GM19025 (cell line): ENCODE measurements at regions not wholly inside any gene's neighbourhood (a gene's known extent, or its start where the extent isn't known, plus 50 kb on each side); places are given as distances from the start of the nearest gene placed in this dataset.
"Not testable (repeated sequence)": the region's sequence is repeated elsewhere in the genome, so short reads cannot be mapped to it uniquely, and the experiment has no call there.

Source experiments
- ATAC-seq: cut with Tn5 transposase; IDR thresholded peaks from one replicate; pipeline ENCODE4 v1.9.1; 2021; ENCODE audit warnings: mild to moderate bottlenecking, low read depth, moderate library complexity; ENCODE audit not compliant: unreplicated experiment

DNA sequence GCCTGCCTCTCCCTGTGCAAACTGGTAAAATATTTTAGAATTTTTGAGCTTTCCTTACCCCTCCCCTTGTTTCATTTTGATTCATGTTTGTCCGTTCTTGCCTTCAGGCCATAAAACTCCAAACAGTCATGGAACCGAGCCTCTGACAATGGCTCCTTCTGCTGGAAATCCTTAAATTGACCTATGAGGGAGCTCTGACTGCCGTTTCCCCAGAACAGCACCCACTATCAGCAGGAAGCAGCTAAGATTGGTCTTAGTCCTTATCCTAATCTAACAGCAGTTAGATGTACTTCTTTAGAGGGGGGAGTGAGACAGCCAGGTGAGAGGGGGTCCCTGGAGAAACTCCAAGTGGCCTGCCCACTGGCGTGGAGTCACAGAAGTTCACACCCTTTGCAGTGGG, 106.7 kb downstream of the FAM174A start:
- no peak for ATAC-seq

DNA sequence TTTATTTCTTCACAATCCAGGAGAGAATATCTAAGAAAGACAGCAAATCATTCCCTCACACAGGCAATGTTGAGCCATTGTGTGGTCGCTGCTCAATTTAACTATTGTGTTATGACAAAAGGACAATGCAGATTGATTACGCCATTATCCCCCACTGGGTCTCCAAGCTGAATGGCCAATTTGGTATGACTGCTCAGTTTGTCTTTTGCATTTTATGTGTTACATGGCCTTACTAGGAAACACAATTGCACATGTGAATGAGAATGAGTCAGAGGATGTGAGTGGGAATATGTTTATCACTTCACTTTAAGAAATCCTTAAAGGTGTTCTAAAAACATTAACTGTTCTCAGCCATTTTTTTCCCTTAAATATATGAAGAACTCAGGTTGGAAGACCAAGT, 108.3 kb downstream of the FAM174A start:
- ATAC-seq = no peak

DNA sequence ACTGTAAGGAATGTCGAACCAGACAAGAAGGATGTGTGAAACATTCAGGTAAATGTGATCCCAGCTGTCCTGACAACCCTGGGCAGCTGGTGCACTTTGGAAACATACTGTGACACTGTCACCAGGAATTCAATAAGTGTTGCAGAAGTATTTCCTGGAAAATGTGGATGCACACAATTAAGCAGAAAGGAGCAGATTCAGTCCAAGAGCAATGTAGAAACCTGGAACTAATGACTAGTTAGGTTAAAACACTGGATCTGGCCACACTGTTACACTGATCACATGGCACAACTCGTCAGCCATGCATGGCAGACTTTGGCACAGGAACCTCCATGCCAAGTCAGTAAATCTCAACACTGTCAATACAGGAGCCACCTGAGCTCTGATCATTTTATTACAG, 109.0 kb downstream of the FAM174A start:
- no peak for ATAC-seq

DNA sequence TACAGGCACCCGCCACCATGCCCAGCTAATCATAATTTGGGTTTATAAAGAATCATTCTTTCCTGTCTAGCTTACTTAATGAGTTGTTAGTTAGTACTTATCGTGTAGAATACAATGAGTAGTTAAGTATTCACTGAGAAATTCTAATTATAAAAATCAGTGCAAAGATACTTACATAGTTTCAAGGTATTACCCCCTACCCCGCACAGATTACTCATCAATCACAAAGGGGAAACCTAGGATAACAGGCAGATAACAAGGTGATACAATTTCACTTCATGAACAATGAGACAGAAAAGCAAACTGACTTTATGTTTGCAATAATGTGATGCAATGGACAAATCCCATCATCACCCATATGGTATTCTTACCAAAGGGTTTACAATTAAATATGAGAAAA, 109.6 kb downstream of the FAM174A start:
- no peak for ATAC-seq

DNA sequence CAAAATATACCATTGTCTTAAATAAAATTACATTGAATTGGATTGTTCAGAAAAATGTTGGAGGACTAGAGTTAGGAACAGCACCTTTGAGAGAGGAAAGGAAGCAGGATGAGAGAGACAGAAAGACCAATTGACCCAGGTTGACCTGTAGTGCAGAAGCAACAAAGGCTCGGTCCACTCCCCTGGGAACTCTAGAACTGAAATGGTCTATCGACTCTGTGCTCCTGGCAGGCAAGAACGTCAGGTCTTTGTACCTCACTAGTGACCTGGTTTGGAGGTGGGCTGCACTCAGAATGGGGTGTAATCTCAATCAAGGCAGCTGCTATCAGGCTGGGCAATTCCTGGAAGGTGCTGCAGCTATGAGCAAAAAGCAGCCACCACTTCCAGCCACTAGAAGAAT, 110.8 kb downstream of the FAM174A start:
- ATAC-seq = no peak

DNA sequence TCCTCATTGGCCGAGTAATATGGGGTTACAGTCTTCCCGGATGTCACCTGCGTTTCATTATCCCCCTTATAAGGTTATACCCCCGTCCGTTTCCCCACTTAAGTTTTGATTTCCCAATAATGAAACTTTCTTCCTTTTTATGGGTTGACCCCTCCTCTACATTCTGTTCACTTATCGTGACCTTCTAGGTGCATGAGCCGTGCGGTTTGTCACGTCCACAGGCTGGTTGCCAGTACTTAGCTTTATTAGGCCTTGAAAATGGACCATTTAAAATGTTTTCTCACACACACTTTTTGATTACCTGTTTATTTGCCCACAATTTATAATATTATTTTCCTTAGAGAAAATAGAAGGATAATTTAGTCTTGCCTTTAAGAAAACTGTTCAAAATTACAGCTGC, 111.5 kb downstream of the FAM174A start:
- no peak for ATAC-seq

DNA sequence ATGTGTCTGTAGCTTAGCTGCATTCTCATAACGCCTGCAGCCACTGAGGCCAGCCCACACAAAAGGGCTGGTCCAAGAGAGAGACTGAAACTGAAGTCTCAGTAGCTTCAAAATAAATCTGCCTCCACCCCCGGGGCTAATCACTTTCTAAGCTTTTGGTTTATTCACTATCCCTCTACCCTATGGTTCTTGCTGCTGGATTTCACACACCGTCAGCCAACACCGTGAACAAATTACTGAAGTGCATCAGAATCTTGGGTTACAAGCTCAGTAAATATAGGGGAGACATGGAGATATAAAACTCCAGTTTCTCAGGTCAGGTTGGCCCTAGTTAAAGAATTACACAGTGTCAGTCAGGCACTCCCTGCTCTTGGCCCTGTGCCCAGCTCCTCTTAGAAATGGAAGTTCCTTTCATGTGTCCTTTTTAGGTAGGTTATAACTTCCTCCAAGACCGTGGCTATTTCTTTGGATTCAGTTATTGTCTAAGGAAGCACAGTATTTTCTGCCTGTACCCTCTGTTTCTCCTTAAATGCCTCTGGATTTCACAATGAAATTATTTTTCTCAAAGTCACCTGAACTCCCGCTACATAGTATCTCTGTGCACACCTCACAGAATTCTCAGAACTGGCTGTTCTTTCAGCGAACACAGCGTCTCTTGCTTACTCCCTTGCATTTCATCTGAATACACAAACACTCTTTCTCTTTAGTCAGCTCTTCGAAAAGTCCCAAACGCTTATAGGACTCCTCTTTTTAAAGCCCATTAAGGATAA, 112.5 kb downstream of the FAM174A start:
- ATAC-seq = peak; percentile 76

DNA sequence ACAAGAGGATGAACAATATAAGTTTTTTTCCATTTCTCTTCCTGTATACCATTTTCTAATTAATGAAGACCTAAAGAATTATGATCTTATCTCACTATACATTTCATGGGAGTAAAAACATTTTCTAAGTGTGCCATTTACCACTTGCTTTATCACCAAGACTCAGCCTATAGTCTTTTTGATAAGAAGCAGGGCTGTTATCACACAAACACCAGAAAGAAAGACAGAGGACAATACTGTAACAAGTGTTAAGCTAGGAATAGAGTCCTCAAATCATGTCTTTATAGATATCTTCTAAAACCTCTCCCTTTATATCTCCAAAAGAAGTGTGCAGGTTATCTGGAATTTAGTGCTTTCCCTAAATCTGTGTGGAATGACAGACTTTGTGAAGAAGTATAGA, 119.7 kb downstream of the FAM174A start:
- no peak for ATAC-seq

DNA sequence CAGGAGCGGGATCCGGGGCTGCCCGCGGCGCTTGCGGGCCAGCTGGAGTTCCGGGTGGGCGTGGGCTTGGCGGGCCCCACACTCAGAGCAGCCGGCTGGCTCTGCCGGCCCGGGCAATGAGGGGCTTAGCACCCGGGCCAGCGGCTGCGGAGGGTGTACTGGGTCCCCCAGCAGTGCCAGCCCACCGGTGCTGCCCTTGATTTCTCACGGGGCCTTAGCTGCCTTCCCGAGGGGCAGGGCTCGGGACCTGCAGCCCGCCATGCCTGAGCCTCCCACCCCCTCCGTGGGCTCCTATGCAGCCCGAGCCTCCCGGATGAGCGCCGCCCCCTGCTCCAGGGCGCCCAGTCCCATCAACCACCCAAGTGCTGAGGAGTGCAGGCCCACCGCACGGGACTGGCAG, 121.6 kb downstream of the FAM174A start:
- ATAC-seq = not testable (repeated sequence)

DNA sequence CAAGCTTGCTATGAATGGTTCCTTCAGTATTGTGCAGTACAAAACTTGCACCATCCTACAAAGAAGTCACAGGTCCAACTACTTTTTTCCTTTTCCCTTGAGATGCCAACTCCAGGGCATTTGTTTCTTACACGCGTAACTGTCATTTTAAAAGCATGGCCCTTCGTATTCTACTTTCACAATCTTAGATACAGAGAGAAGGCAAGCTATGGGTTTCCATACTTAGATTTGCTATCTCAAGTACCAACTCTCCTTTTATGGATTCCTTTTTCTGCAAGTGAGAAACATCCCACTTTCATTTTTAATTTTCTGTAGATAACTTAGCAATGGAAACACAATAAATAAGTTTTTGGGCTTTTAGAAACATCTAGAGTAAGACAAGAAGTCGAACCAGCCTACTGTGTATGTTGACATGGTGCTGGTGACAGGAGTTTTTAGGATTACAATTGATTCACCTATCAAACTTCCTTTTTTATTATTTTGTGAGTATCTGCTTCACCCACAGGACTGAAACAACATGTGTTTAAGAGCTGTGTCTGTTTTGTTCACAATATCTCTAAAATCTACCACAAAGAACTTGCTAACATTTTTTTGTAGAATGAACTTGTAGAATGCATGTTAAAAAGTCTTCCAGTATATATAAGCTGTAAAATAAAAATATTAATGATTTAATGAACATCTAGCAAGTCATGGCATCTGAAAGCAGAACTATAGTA, 124.1 kb downstream of the FAM174A start:
- ATAC-seq = no peak

DNA sequence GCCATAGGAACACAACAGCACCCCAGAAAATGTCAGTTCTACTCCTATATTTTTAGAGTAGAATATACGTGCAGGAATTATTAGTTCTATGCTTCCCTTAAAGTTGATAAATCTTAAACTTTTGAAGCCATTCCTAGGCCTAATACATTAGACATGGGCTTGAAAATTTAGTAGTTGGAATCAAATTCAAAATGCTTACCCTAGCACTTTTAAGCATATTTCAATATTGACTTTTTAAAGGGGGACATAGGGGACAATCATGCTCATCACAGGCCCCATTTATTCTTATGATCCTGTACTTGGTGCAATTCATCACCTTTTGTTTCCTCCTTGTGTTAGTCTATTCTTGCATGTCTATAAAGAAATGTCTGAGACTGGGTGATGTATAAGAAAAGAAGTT, 129.0 kb downstream of the FAM174A start:
- no peak for ATAC-seq

DNA sequence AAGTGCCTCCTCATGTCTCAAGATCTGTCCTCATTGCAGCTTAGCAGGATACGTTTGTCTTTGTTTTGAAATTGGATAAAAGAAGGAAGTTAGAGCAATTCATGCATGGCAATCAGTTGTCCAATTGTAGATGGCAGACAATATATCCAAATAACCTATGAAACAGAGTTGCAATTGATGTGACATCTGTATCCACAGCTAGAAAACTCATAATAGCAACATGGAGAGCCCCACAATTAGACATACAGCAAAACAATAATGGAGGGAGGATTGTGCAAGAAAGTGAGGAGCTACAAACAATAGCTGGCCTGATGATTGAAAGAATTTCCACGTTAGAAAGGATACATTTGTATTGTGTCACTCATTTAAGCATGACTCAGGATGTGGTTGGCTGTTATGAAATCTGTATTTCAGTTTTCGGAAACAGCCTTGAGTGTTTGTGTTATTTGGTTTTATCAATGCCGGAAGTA, 132.0 kb downstream of the FAM174A start:
- ATAC-seq = no peak

DNA sequence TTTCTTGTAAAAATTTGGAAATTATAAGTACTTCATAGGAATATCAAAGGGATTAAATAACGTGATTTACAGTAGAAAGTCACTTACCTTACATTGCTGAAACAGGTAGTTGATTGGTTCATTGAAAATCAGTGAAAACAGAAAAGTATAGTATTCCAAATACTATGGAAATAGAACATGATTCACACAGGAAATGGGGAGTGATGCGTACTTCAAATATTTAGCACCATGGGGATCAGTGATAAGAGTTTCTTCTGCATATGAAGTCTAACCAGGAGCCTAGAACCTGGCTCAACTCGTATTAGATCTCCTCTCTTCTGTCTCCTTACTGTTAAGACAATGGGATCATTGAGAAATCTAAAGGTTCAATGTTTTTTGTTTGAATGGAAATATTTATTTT, 133.3 kb downstream of the FAM174A start:
- ATAC-seq = no peak

DNA sequence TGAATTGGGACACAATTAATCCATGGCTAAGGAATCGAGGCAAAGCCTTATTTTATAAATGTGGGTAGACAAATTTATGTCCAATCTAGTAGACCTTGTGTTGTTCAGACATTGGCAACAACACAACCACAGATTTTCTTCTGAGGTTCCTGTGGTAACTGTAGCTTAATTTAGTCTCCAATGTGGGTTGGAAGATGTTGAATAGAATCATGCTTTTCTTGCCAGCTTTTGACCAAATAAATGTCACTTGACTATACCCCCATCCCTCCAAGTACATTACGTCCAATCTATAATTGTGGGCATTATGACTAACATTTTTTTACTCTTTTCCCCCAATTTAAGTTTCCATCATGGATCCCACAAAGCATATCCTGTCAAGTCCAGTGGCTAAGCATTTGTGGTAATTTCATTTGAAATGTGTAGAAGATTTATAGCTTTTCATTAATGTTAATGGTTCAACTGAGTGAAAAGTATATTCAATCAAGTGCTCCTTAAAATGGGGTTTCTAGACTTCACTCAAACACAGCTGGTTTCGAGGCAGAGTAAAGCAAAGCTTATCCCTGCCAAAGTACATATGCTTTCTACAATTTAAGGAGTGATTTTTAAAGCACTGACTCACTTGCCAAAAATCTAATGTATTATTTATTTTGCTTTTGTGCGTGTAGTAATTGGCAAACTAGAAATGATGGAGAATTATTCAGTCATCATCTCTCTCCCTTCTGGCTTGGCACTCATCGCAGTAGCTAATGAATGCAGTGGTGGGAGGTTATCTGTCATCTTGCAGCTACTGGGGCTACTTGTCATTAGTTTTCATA, 141.8 kb downstream of the FAM174A start:
- ATAC-seq = no peak

DNA sequence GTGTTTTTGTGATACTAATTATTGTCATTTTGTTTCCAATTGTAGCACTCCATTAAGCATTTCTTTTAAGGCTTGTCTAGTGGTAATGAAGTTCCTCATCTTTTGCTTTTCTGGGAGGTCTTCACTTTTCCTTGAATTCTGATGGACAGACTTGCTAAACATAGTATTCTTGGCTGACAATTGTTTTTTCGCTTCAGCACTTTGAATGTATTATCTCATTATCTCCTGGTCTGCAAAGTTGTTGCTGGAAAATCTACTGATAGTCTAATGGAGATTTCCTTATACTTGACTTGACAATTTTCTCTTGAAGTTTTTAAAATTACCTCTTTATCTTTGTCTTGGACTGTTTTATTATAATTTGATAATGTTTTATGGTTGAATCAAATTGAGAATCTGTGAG, 147.5 kb downstream of the FAM174A start:
- no peak for ATAC-seq

DNA sequence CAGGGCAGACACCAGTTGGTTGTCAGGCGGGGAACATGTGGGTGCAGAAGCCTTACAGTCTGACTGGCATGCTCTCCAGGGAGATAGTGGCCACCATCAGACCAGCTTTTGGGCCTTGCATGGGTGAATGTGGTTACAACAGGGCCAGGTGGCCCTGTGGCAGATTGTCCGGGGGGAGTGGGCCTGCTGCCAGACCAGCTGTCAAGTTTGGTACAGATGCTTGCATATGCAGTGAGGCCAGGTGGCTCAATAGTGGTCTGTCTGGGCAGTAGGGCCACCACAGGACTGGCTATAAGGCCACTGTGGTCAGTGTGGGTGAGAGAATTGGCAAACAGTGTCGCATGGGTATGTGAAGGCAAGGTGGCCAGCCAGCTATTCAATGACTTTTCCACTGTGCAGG, 148.7 kb downstream of the FAM174A start:
- no peak for ATAC-seq

DNA sequence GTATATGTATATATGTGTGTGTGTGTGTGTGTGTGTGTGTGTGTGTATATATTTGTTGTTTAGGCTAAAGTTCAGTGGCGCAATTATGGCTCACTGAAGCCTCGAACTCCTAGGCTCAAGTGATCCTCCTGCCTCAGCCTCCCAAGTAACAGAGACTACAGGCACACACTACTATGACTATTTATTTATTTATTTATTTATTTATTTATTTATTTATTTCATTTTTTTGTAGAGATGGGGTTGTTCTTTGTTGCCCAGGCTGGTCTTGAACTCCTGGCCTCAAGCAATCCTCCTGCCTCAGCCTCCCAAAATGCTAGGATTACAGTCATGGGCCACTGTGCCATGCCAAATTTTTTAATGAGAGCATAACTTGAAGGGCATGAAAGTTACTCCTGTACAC, 149.9 kb downstream of the FAM174A start:
- not testable (repeated sequence) for ATAC-seq

DNA sequence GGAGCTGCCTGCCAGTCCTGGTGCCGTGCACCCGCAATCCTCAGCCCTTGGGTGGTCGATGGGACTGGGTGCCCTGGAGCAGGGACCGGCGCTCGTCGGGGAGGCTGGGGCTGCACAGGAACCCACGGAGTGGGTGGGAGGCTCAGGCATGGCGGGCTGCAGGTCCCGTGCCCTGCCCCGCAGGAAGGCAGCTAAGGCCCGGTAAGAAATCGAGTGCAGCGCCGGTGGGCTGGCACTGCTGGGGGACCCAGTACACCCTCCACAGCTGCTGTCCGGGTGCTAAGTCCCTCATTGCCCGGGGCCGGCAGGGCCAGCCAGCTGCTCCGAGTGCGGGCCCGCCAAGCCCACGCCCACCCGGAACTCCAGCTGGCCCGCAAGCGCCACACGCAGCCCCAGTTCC, 153.7 kb downstream of the FAM174A start:
- not testable (repeated sequence) for ATAC-seq

DNA sequence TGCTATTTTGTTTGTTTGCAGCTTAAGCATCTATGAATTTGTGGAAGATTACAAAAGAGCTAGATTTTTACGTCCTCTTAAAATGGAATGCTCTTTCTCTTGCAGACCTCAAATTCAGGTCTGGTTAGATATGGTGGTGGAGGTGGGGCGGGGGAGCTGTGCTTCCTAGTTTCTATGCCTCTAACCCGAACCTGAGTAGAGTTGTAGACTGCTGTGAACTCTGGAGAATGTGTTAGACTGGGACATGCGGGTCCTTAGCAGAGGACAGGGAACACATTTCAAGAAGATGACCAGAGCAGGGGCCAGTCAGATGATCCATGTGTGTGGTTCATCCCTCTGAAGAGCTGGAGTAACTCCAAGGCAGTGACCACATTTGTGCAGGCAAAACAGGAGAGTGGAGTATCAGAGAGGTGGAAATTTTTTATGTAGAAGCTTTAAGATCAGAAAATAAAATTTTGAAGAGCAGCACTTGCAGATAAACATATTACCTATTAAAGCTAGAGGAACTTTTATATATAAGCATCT, 154.9 kb downstream of the FAM174A start:
- ATAC-seq = no peak

DNA sequence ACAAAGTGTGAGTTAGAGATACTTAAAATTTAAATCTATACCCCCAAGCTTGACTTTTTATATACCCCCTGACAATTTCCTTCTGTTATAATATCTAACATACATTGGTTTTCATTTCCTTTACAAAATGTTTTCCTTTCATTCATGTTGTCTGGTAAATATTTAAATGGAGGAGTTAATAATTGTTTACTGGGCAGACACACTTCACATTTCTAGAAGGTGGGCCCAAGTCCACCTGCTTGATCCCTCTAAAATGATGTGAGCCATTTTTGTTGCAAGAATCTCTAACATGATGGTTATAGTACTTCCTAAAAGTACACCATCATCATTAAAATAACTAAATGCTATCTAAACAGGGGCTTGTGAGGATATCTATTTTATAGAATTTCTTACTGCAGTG, 155.9 kb downstream of the FAM174A start:
- no peak for ATAC-seq

DNA sequence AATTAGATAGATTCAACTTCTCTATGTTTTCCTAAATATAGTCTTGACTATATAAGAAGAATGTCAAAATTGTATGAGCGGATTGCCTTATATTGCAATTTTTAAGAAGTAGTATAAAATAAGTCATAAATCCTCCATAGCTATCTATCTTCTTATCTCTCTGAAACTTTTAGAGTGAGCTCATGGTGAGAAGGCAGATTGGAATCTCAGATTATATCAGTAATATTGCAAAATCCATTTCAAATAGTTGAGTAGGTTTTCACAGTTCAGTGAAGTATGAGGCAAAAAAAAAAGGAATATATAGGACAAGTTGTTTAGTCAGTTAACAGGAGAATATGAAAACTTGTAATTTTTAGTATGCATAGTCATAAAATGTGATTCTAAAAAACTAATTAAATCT, 156.4 kb downstream of the FAM174A start:
- ATAC-seq = no peak
